Thyroid gland (tissue), 4 donors: ENCODE measurements at regions not wholly inside any gene's neighbourhood (a gene's known extent, or its start where the extent isn't known, plus 50 kb on each side); places are given as distances from the start of the nearest gene placed in this dataset.
"Not testable (repeated sequence)": the region's sequence is repeated elsewhere in the genome, so short reads cannot be mapped to it uniquely, and the experiment has no call there.

Experiments used
- DNase-seq, 2 donors: peaks; one replicate each; pipeline ENCODE4 v3.0.0-alpha.2; 2019
- H3K27ac ChIP-seq, 3 donors: fragments of 200-600 bp; sonication (generic); 1 replicate in 2 of 3; 2 replicates in 1 of 3; pipeline ENCODE4 v1.5.1; 2016 to 2019; ENCODE audit warnings: mild to moderate bottlenecking in 1 of 3, moderate library complexity in 1 of 3
- H3K27me3 ChIP-seq: fragments of 200-600 bp; sonication (generic); one replicate; pipeline ENCODE4 v1.5.1; 2019
- H3K36me3 ChIP-seq, 2 donors: fragments of 200-600 bp; sonication (generic); one replicate each; pipeline ENCODE4 v1.5.1; 2016 to 2019
- H3K4me1 ChIP-seq, 2 donors: fragments of 200-600 bp; sonication (generic); one replicate each; pipeline ENCODE4 v1.5.1; 2017 to 2019
- H3K4me3 ChIP-seq, 3 donors: fragments of 200-600 bp; sonication (generic); replicated peaks in 1 of 3; 1 replicate in 2 of 3; 2 replicates in 1 of 3; pipeline ENCODE4 v1.5.1; 2016; ENCODE audit warnings: mild to moderate bottlenecking in 1 of 3
- H3K9me3 ChIP-seq: fragments of 200-600 bp; sonication (generic); one replicate; pipeline ENCODE4 v1.5.1; 2017
- POLR2A ChIP-seq, 2 donors: fragments of 450-650 bp; IDR thresholded peaks; one replicate each; pipeline ENCODE4 v1.6.1; 2017; ENCODE audit warnings: antibody characterized with exemption in 2 of 2, mild to moderate bottlenecking in 2 of 2, moderate library complexity in 1 of 2
- WGBS, 2 donors: methylation state at CpG; one replicate each; pipeline ENCODE4 v1.1.5; 2017; 5-methylcytosine and 5-hydroxymethylcytosine counted together
- intact Hi-C: fragments of 100-400 bp; cut with DNase I; formaldehyde crosslinking; loops from one replicate; pipeline ENCODE4 v1.15.1; 2023
- TF ChIP-seq, protein P1 (sequence below), 6 experiments: fragments of 200-600 bp in 3 of 6; fragments of 450-650 bp in 3 of 6; sonication (generic) in 3 of 6; IDR thresholded peaks; one replicate each; pipeline ENCODE4 v1.5.1; 2016 to 2019; ENCODE audit warnings: antibody characterized with exemption in 6 of 6, mild to moderate bottlenecking in 2 of 6, inconsistent platforms in 1 of 6, moderate library complexity in 1 of 6

DNA sequence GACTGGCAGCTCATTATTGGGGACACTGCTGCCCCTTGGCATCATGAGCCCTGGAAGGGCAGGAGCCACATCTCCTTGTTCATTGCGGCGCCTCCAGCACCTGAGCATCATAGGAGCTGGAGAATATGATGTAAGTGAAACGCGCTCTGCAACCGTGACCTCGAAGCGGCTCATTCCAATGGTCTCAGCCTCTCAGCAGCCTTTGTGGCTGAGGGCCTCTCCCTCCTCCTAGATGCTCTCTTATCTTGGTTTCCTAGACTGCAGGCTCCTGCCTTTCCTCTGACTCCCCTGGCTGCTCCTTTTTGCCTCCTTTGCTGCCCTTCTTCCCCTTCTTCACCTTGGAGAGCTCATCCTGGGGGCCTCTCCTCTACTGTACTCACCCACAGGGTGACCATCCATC is 83.6 kb upstream of the CASZ1 start:
- Histone ChIP-seq H3K9me3 (no peaks in the 10 kb centered on the region), H3K4me3 (no peak overlapping the region), H3K27ac (no peak overlapping the region), H3K36me3 (no peaks in the 10 kb centered on the region), H3K27me3 (no peaks in the 10 kb centered on the region), H3K4me1 (no peaks in the 10 kb centered on the region)
- WGBS, 2 donors: 87 to 93% methylated on average over 7 of the region's 7 CpGs
- TF ChIP-seq POLR2A (IDR thresholded peaks at IDR 0.05): no peak
- TF ChIP-seq, protein P1, sequence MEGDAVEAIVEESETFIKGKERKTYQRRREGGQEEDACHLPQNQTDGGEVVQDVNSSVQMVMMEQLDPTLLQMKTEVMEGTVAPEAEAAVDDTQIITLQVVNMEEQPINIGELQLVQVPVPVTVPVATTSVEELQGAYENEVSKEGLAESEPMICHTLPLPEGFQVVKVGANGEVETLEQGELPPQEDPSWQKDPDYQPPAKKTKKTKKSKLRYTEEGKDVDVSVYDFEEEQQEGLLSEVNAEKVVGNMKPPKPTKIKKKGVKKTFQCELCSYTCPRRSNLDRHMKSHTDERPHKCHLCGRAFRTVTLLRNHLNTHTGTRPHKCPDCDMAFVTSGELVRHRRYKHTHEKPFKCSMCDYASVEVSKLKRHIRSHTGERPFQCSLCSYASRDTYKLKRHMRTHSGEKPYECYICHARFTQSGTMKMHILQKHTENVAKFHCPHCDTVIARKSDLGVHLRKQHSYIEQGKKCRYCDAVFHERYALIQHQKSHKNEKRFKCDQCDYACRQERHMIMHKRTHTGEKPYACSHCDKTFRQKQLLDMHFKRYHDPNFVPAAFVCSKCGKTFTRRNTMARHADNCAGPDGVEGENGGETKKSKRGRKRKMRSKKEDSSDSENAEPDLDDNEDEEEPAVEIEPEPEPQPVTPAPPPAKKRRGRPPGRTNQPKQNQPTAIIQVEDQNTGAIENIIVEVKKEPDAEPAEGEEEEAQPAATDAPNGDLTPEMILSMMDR (IDR thresholded peaks at IDR 0.05): no peak
- DNase-seq: no peak
- intact Hi-C loops: no loop called here

DNA sequence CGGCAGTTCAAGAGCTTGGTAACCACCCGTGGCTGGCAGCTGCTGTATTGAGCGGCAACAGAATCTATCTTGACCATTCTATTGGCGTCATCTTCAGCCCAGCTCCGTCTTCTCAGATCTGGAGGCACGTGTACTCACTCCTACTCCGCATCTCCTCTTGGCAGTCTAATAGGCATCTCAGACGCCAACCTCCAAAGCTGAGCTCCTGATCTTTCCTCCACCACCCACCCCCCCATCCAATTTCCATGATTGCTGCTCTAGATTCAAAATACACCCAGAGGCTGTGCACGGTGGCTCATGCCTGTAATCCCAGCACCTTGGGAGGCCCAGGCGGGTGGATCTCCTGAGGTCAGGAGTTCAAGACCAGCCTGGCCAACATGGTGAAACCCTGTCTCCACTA is 84.6 kb upstream of the CASZ1 start:
- 78 to 88% methylated on average over 10 of the region's 10 CpGs for WGBS, 2 donors
- no peak overlapping the region for H3K27ac ChIP-seq
- DNase-seq: no peak
- H3K4me1 ChIP-seq: no peaks in the 10 kb centered on the region
- no peaks in the 10 kb centered on the region for H3K27me3 ChIP-seq
- H3K4me3 ChIP-seq: no peak overlapping the region
- TF ChIP-seq, protein P1 (IDR thresholded peaks at IDR 0.05): no peak
- TF ChIP-seq POLR2A (IDR thresholded peaks at IDR 0.05): no peak
- H3K9me3 ChIP-seq: no peaks in the 10 kb centered on the region
- no peaks in the 10 kb centered on the region for H3K36me3 ChIP-seq
- intact Hi-C loops: no loop called here

- Histone ChIP-seq H3K27ac (no peak overlapping the region), H3K36me3 (no peaks in the 10 kb centered on the region), H3K4me1 (no peaks in the 10 kb centered on the region), H3K27me3 (no peaks in the 10 kb centered on the region), H3K9me3 (no peaks in the 10 kb centered on the region), H3K4me3 (no peak overlapping the region)
- 97% methylated on average over 4 of the region's 4 CpGs for WGBS, 2 donors
- no peak for DNase-seq
- intact Hi-C loops: no loop called here
- TF ChIP-seq, protein P1 (IDR thresholded peaks at IDR 0.05): no peak
- no peak for TF ChIP-seq POLR2A (IDR thresholded peaks at IDR 0.05)
Observed at GRCh38 chr1:10882069-10882468, 85.6 kb upstream of the CASZ1 start.

GRCh38 chr1:10887032-10887431 is 90.6 kb upstream of the CASZ1 start:
- H3K9me3 ChIP-seq, intact Hi-C loops, H3K27me3 ChIP-seq, DNase-seq, H3K36me3 ChIP-seq, H3K27ac ChIP-seq, H3K4me1 ChIP-seq, H3K4me3 ChIP-seq: not testable (repeated sequence)
- 95 to 96% methylated on average over 4 of the region's 4 CpGs for WGBS, 2 donors

DNA sequence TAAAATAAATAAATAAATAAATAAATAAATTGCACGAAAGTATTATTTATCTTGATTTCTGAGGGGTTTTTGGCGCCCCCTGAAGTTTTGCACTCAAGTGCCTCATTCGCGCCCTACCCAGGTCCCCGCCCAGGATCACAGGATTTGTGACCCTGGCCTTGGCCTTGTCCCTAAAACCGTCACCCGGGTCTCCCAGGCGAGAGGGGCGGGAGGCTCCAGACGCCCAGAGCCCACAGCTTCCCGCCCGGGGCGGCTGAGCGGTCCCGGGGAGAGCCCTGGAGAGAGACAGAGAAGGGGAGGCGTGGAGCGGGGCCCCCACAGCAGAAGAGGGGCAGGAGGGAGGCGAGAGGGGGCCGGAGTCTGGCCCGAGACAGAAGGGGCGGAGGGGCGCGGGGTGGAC is 91.8 kb upstream of the CASZ1 start:
- Histone ChIP-seq H3K36me3 (no peaks in the 10 kb centered on the region), H3K27ac (no peak overlapping the region), H3K4me1 (peaks cover 0 to 7% of the 10 kb centered on the region in 2 donors), H3K27me3 (peaks cover 9% of the 10 kb centered on the region), H3K4me3 (no peak overlapping the region), H3K9me3 (no peaks in the 10 kb centered on the region)
- no peak for DNase-seq
- 19 to 20% methylated on average over 11 to 19 of the region's 23 CpGs for WGBS, 2 donors
- intact Hi-C loops: no loop called here
- TF ChIP-seq, protein P1 (IDR thresholded peaks at IDR 0.05): no peak
- no peak for TF ChIP-seq POLR2A (IDR thresholded peaks at IDR 0.05)
